BJ (cell line): ENCODE measurements at regions not wholly inside any gene's neighbourhood (a gene's known extent, or its start where the extent isn't known, plus 50 kb on each side); places are given as distances from the start of the nearest gene placed in this dataset.

Source experiments
- CTCF ChIA-PET: fragments of 350-600 bp; formaldehyde crosslinking; extraction: SDS; loops from one replicate; lab custom pipeline; 2021; ENCODE audit warnings: antibody characterized with exemption, inconsistent platforms; lab: Yijun Ruan, JAX
- POLR2A ChIA-PET: fragments of 300-600 bp; sonication (Branson Sonifier 250); formaldehyde crosslinking; extraction: SDS; loops from one replicate; lab custom pipeline; 2021; ENCODE audit warnings: antibody characterized with exemption; lab: Charles Lee
- DNase-seq: peaks from one replicate; pipeline ENCODE4 v3.0.0-alpha.2; 2011; ENCODE audit warnings: low read depth
- H3K27me3 ChIP-seq: 2 replicates; pipeline ENCODE4 v1.6.0; 2011; ENCODE audit warnings: low read length; ENCODE audit not compliant: control insufficient read depth, insufficient read depth
- H3K36me3 ChIP-seq: 2 replicates; pipeline ENCODE4 v1.5.1; 2011; ENCODE audit warnings: low read length; ENCODE audit not compliant: control insufficient read depth, insufficient read depth
- H3K4me3 ChIP-seq: 2 replicates; pipeline ENCODE4 v1.5.1; 2011; ENCODE audit warnings: low read depth, mild to moderate bottlenecking, control low read depth, low read length
- CTCF ChIP-seq: IDR thresholded peaks from 2 replicates; pipeline ENCODE4 v1.5.1; 2011; ENCODE audit warnings: low read depth, mild to moderate bottlenecking, control low read depth, inconsistent platforms, low read length, moderate library complexity; ENCODE audit not compliant: insufficient read depth

- CTCF ChIA-PET = no interaction called here
- POLR2A ChIA-PET = no interaction called here
- no peak overlapping the region for H3K4me3 ChIP-seq
- H3K36me3 ChIP-seq = no peaks in the 10 kb centered on the region
- no peak for DNase-seq
- TF ChIP-seq CTCF = no peak
- no peaks in the 10 kb centered on the region for H3K27me3 ChIP-seq
These were observed 217.9 kb upstream of the GRIP1 start for GRCh38 chr12:66896797-66897196.

- TF ChIP-seq CTCF = no peak
- POLR2A ChIA-PET = no interaction called here
- no peaks in the 10 kb centered on the region for H3K27me3 ChIP-seq
- DNase-seq = no peak
- H3K4me3 ChIP-seq = no peak overlapping the region
- CTCF ChIA-PET = interaction anchor here (0.7 kb wide), 1 partner anchor 15 kb away, joined by 3 read pairs; no protein-coding TSS in a partner anchor
- no peaks in the 10 kb centered on the region for H3K36me3 ChIP-seq
These were observed 220.0 kb upstream of the GRIP1 start for GRCh38 chr12:66898700-66899469.

- CTCF ChIA-PET = no interaction called here
These were observed 220.7 kb upstream of the GRIP1 start for GRCh38 chr12:66899588-66899987.

GRCh38 chr12:66900616-66901015 lies 221.7 kb upstream of the GRIP1 start:
- Histone ChIP-seq H3K36me3 (no peaks in the 10 kb centered on the region), H3K4me3 (no peak overlapping the region), H3K27me3 (no peaks in the 10 kb centered on the region)
- ChIA-PET POLR2A (no interaction called here), CTCF (no interaction called here)
- TF ChIP-seq CTCF = no peak
- no peak for DNase-seq

More at GRCh38 chr12:66899588-66899987, 220.7 kb upstream of the GRIP1 start:
- Histone ChIP-seq H3K4me3 (no peak overlapping the region), H3K36me3 (no peaks in the 10 kb centered on the region), H3K27me3 (no peaks in the 10 kb centered on the region)
- no peak for DNase-seq
- TF ChIP-seq CTCF = no peak
- POLR2A ChIA-PET = no interaction called here

GRCh38 chr12:66901138-66901932 lies 222.5 kb upstream of the GRIP1 start:
- no peak for TF ChIP-seq CTCF
- H3K4me3 ChIP-seq = no peak overlapping the region
- ChIA-PET CTCF (no interaction called here), POLR2A (no interaction called here)
- DNase-seq = no peak
- no peaks in the 10 kb centered on the region for H3K27me3 ChIP-seq
- H3K36me3 ChIP-seq = no peaks in the 10 kb centered on the region
